ENCODE measurements at regions not wholly inside any gene's neighbourhood (a gene's known extent, or its start where the extent isn't known, plus 50 kb on each side); places are given as distances from the start of the nearest gene placed in this dataset.

- TF ChIP-seq SIN3A (IDR thresholded peaks at IDR 0.05; ENCODE audit: borderline replicate concordance, insufficient read depth, low read length) = no peak
- no peak for TF ChIP-seq REST (IDR thresholded peaks at IDR 0.05; ENCODE audit: insufficient read depth in 1 of 2, low read depth in 2 of 2, low read length in 2 of 2)
- no peak for TF ChIP-seq POLR2AphosphoS5 (IDR thresholded peaks at IDR 0.05; ENCODE audit: low read depth, low read length)
- no peak for TF ChIP-seq TAF1 (IDR thresholded peaks at IDR 0.05; ENCODE audit: borderline replicate concordance, insufficient read depth, low read length)
Observed at GRCh38 chrX:123084797-123085196, 99.3 kb upstream of the GRIA3 start.

Measured in PFSK-1 (cell line).